Large intestine (tissue), 3 donors: ENCODE measurements at regions not wholly inside any gene's neighbourhood (a gene's known extent, or its start where the extent isn't known, plus 50 kb on each side); places are given as distances from the start of the nearest gene placed in this dataset.

Experiments
- DNase-seq, 2 donors: peaks; one replicate each; pipeline versions ENCODE4 v3.0.0 to v3.0.0-alpha.2; 2013
- H3K27ac ChIP-seq: one replicate; pipeline ENCODE4 v1.5.1; 2013; ENCODE audit warnings: low read length
- H3K27me3 ChIP-seq: 2 replicates; pipeline ENCODE4 v1.6.1; 2013; ENCODE audit warnings: low read length; ENCODE audit not compliant: control insufficient read depth, insufficient read depth
- H3K36me3 ChIP-seq: 2 replicates; pipeline ENCODE4 v1.6.1; 2013; ENCODE audit warnings: low read length; ENCODE audit not compliant: control insufficient read depth, insufficient read depth
- H3K4me1 ChIP-seq: one replicate; pipeline ENCODE4 v1.6.1; 2013; ENCODE audit warnings: low read length; ENCODE audit not compliant: control insufficient read depth, insufficient read depth
- H3K4me3 ChIP-seq: one replicate; pipeline ENCODE4 v1.5.1; 2013; ENCODE audit warnings: low read length
- H3K9me3 ChIP-seq: one replicate; pipeline ENCODE4 v1.6.1; 2013; ENCODE audit warnings: mild to moderate bottlenecking, low read depth, low read length, moderate library complexity; ENCODE audit not compliant: control insufficient read depth
- WGBS: methylation state at CpG from one replicate; pipeline ENCODE4 v1.1.5; 2013; ENCODE audit warnings: low lambda C conversion rate; ENCODE audit not compliant: insufficient coverage; 5-methylcytosine and 5-hydroxymethylcytosine counted together

- Histone ChIP-seq H3K27ac (no peak overlapping the region), H3K4me3 (no peak overlapping the region), H3K36me3 (no peaks in the 10 kb centered on the region), H3K4me1 (no peaks in the 10 kb centered on the region), H3K27me3 (no peaks in the 10 kb centered on the region), H3K9me3 (no peaks in the 10 kb centered on the region)
- WGBS = 80% methylated on average over 1 of the region's 7 CpGs
- DNase-seq = no peak
Measured at GRCh38 chr2:234606896-234607295, 110.0 kb upstream of the ARL4C start.

DNA sequence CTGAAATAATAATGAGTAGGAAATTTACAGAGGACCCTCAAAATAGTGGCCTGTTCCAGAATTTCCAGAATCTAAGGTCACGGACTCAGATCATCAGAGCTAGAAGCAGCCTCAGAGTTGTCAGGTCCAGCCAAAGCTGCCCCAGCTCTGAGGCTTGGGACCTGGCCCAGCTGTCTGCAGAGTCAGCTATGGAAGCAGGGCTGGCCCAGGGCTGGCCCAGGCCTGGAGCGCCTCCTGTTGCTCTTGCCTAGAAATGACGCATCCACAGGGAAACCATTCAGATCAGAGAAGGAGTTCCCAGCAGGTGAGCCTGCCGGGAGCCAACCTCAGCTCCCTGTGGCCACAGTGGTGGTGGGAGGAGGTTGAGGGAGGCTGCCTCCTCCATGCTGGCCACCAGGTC, 106.7 kb upstream of the ARL4C start:
- no peak overlapping the region for H3K4me3 ChIP-seq
- H3K27me3 ChIP-seq = no peaks in the 10 kb centered on the region
- no peak overlapping the region for H3K27ac ChIP-seq
- H3K9me3 ChIP-seq = no peaks in the 10 kb centered on the region
- H3K36me3 ChIP-seq = no peaks in the 10 kb centered on the region
- WGBS = no CpG with 5 or more reads among the region's 4 CpGs
- H3K4me1 ChIP-seq = no peaks in the 10 kb centered on the region
- no peak for DNase-seq

DNA sequence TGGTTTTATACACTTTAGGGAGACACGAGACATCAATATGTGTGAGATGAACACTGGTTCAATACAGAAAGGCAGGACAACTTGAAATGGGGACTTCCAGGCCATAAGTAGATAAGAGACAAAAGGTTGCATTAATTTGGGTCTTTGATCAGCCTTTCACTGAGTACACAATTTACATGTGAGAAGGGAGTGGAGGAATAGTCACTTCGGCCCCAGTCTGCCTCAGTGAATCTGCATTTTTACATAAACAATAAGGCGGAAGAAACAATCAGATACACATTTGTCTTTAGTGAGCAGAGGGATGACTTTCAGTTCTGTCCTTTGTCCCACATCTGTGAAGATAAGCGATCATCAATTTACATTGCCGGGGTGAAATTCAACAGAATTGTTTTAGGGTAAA, 104.3 kb upstream of the ARL4C start:
- Histone ChIP-seq H3K27me3 (no peaks in the 10 kb centered on the region), H3K4me3 (no peak overlapping the region), H3K4me1 (no peaks in the 10 kb centered on the region), H3K27ac (no peak overlapping the region), H3K36me3 (no peaks in the 10 kb centered on the region), H3K9me3 (no peaks in the 10 kb centered on the region)
- WGBS = 57% methylated on average over 1 of the region's 5 CpGs
- DNase-seq = no peak

DNA sequence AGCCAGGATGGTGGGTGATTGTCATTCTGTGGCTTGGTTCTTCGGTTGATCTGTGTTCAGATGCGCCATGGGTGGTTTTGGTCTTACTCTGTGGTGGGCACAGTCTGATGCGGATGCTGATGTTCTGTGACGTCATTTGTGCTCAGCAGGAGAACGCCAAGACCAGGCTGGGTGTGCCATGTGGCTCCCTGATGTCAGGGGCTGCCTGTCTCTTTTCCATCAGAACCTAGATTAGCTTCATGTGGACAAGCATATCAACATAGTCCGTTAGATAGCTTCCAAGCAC, 100.6 kb upstream of the ARL4C start:
- Histone ChIP-seq H3K9me3 (no peaks in the 10 kb centered on the region), H3K27ac (no peak overlapping the region), H3K4me3 (no peak overlapping the region), H3K27me3 (no peaks in the 10 kb centered on the region), H3K36me3 (no peaks in the 10 kb centered on the region), H3K4me1 (no peaks in the 10 kb centered on the region)
- DNase-seq = no peak
- 90% methylated on average over 2 of the region's 6 CpGs for WGBS

DNA sequence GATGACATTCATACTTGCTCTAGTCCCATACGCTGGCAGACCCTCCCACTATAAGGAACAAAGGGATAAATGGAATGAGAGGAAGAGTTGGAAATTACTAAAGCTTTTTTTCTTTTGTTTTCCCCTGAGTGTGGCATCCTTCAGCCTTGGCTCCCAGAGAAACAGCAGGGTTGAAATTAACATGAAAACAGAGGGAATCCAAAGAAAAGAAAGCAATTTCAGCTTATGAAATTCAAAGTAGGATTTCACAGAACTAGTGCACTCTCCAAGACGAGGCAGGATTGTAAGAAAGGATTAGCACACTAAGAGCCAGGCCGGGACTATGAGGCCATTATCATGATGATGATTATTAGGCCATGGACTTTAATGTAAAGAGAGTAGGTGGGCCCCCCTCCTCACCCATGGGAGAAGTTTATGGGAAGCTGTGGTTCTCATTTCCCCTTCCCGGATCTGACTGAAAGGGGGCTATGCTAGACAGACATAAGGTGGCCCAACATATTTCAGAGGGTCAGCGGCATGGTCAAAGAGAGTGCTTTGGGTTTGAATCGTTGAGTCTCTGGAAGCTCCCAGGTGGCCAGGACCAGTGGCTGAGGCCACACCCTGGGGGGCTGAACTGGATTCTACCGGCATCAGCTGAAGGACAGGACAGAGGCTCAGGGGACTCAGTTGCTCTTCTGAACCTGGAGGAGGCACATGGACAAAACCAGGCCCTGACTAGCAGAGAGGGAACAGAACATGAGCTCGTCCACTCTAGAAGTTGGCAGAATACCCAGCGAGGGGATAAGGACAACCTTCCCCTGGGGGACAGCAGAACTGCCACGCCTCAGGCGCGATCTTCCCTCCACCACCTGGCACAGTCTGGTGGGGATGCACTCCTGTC, 100.1 kb upstream of the ARL4C start:
- no peaks in the 10 kb centered on the region for H3K4me1 ChIP-seq
- no peak overlapping the region for H3K27ac ChIP-seq
- H3K9me3 ChIP-seq = no peaks in the 10 kb centered on the region
- H3K27me3 ChIP-seq = no peaks in the 10 kb centered on the region
- no peak for DNase-seq
- 92% methylated on average over 2 of the region's 12 CpGs for WGBS
- H3K4me3 ChIP-seq = no peak overlapping the region
- no peaks in the 10 kb centered on the region for H3K36me3 ChIP-seq

- no peaks in the 10 kb centered on the region for H3K27me3 ChIP-seq
- WGBS = 80% methylated on average over 2 of the region's 3 CpGs
Measured at GRCh38 chr2:234595829-234596228, 98.9 kb upstream of the ARL4C start.

GRCh38 chr2:234594715-234595114, 97.8 kb upstream of the ARL4C start:
- no peaks in the 10 kb centered on the region for H3K4me1 ChIP-seq
- H3K4me3 ChIP-seq = no peak overlapping the region
- no peak overlapping the region for H3K27ac ChIP-seq
- H3K9me3 ChIP-seq = no peaks in the 10 kb centered on the region
- H3K36me3 ChIP-seq = no peaks in the 10 kb centered on the region
- no peak for DNase-seq
- WGBS = 100% methylated on average over 1 of the region's 5 CpGs
- H3K27me3 ChIP-seq = no peaks in the 10 kb centered on the region

More at GRCh38 chr2:234595829-234596228, 98.9 kb upstream of the ARL4C start:
- DNase-seq = no peak
- Histone ChIP-seq H3K36me3 (no peaks in the 10 kb centered on the region), H3K4me1 (no peaks in the 10 kb centered on the region), H3K4me3 (no peak overlapping the region), H3K27ac (no peak overlapping the region), H3K9me3 (no peaks in the 10 kb centered on the region)

DNA sequence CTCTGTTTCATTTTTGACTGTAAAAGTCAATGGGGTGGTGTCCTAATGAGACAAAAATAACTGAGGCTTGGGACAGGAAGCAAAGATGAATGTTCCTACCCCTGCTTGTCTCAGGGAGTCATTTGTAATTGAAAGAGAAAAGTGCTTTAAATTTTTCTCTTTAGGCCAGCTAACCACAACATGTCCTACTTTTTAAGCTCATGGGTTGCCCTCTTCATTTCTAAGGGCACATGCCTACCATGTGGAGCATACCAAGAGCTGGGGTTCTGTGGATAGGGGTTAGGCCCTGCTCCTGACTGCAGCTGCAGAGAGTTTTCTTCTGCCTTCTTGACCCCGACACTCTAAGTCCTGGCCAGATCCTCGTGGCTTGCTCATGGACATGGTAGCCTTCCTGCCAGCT, 96.8 kb upstream of the ARL4C start:
- Histone ChIP-seq H3K36me3 (no peaks in the 10 kb centered on the region), H3K27ac (no peak overlapping the region), H3K27me3 (no peaks in the 10 kb centered on the region), H3K4me3 (no peak overlapping the region), H3K4me1 (no peaks in the 10 kb centered on the region), H3K9me3 (no peaks in the 10 kb centered on the region)
- DNase-seq = no peak
- WGBS = no CpG with 5 or more reads among the region's 2 CpGs

- H3K4me3 ChIP-seq = no peak overlapping the region
- DNase-seq = no peak
- no peaks in the 10 kb centered on the region for H3K4me1 ChIP-seq
- H3K27me3 ChIP-seq = no peaks in the 10 kb centered on the region
- no CpG with 5 or more reads among the region's 5 CpGs for WGBS
- H3K9me3 ChIP-seq = no peaks in the 10 kb centered on the region
- H3K36me3 ChIP-seq = no peaks in the 10 kb centered on the region
- no peak overlapping the region for H3K27ac ChIP-seq
Measured at GRCh38 chr2:234592541-234592940, 95.7 kb upstream of the ARL4C start.

DNA sequence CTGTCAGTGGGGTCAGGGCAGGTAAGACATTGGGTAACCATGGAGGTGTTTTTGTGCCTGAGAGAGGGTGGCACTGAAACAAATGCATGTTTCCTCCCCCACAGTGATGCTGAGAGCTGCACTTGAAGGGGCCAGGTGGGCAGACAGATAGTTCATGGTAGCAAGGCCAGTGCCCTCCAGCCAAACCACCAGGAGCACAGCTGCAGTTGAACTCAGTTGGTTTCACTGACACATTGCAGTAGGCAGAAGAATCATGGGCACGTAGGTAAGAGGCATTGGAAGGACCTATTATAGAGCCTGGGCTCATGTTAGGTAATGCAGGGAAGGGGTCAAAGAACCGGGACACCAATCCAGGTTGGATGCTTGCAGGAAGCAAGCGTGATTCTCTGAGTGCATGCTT, 93.2 kb upstream of the ARL4C start:
- H3K27ac ChIP-seq = no peak overlapping the region
- H3K4me1 ChIP-seq = no peaks in the 10 kb centered on the region
- WGBS = 82% methylated on average over 2 of the region's 3 CpGs
- H3K27me3 ChIP-seq = no peaks in the 10 kb centered on the region
- DNase-seq = no peak
- H3K4me3 ChIP-seq = no peak overlapping the region
- no peaks in the 10 kb centered on the region for H3K36me3 ChIP-seq
- H3K9me3 ChIP-seq = no peaks in the 10 kb centered on the region

- H3K4me1 ChIP-seq = no peaks in the 10 kb centered on the region
- H3K36me3 ChIP-seq = no peaks in the 10 kb centered on the region
- no peak overlapping the region for H3K27ac ChIP-seq
- DNase-seq = no peak
- H3K9me3 ChIP-seq = no peaks in the 10 kb centered on the region
- WGBS = 100% methylated on average over 2 of the region's 4 CpGs
- H3K27me3 ChIP-seq = no peaks in the 10 kb centered on the region
- no peak overlapping the region for H3K4me3 ChIP-seq
Measured at GRCh38 chr2:234588054-234588430, 91.2 kb upstream of the ARL4C start.
